A673 (cell line): ENCODE measurements at regions not wholly inside any gene's neighbourhood (a gene's known extent, or its start where the extent isn't known, plus 50 kb on each side); places are given as distances from the start of the nearest gene placed in this dataset.

Source experiments
- BruUV-seq: library from RNA; stranded (reverse); fragments of 400-500 nt; replicated peaks from 2 replicates; lab custom pipeline; 2021; lab: Mats Ljungman, UMichigan
- CTCF ChIA-PET: fragments of 300-600 bp; sonication (Branson Sonifier 250); formaldehyde crosslinking; loops from one replicate; lab custom pipeline; 2022; ENCODE audit warnings: antibody characterized with exemption; lab: Charles Lee
- POLR2A ChIA-PET: fragments of 300-600 bp; sonication (Branson Sonifier 250); formaldehyde crosslinking; loops from one replicate; lab custom pipeline; 2022; ENCODE audit warnings: antibody characterized with exemption; ENCODE audit not compliant: low non-redundant PET; lab: Charles Lee
- DNase-seq: peaks from one replicate; pipeline ENCODE4 v3.0.0-alpha.2; 2015; ENCODE audit warnings: low spot score
- H3K27ac ChIP-seq: fragments of 200-600 bp; sonication (generic); 2 replicates; pipeline ENCODE4 v1.5.1; 2016; ENCODE audit warnings: mixed run types, low read depth, mild to moderate bottlenecking, mixed read lengths, antibody characterized with exemption, low read length; ENCODE audit not compliant: poor library complexity, severe bottlenecking
- H3K27me3 ChIP-seq: fragments of 200-600 bp; sonication (generic); replicated peaks from 2 replicates; pipeline ENCODE4 v1.6.1; 2017; ENCODE audit warnings: mixed run types, low read depth, mild to moderate bottlenecking, mixed read lengths, antibody characterized with exemption, low read length; ENCODE audit not compliant: insufficient read depth, poor library complexity
- H3K36me3 ChIP-seq: fragments of 200-600 bp; sonication (generic); 2 replicates; pipeline ENCODE4 v1.6.1; 2016; ENCODE audit warnings: mixed run types, mild to moderate bottlenecking, mixed read lengths, antibody characterized with exemption, low read length; ENCODE audit not compliant: insufficient read depth, poor library complexity, severe bottlenecking
- H3K4me1 ChIP-seq: fragments of 200-600 bp; sonication (generic); 2 replicates; pipeline ENCODE4 v1.6.1; 2017; ENCODE audit warnings: mixed run types, mild to moderate bottlenecking, mixed read lengths, antibody characterized with exemption, low read length; ENCODE audit not compliant: insufficient read depth, poor library complexity, severe bottlenecking
- H3K4me3 ChIP-seq: fragments of 200-600 bp; sonication (generic); 2 replicates; pipeline ENCODE4 v1.5.1; 2016; ENCODE audit warnings: low read depth, mixed run types, mild to moderate bottlenecking, mixed read lengths, low read length; ENCODE audit not compliant: poor library complexity, severe bottlenecking
- H3K9me3 ChIP-seq: fragments of 200-600 bp; sonication (generic); 2 replicates; pipeline ENCODE4 v1.6.1; 2016; ENCODE audit warnings: mixed run types, low read depth, mild to moderate bottlenecking, mixed read lengths, antibody characterized with exemption, low read length; ENCODE audit not compliant: poor library complexity, severe bottlenecking
- CTCF ChIP-seq: fragments of 300-800, 200-600 bp; sonication (generic); conservative IDR thresholded peaks from 2 replicates; pipeline ENCODE4 v1.5.1; 2017; ENCODE audit warnings: low read depth, mild to moderate bottlenecking, antibody characterized with exemption, low read length, moderate library complexity, mixed read lengths
- EZH2 ChIP-seq: fragments of 200-600 bp; sonication (generic); IDR thresholded peaks from 2 replicates; pipeline ENCODE4 v1.6.1; 2017; ENCODE audit warnings: borderline replicate concordance, low read depth, mild to moderate bottlenecking, mixed read lengths, antibody characterized with exemption, low read length; ENCODE audit not compliant: poor library complexity, severe bottlenecking
- intact Hi-C: fragments of 100-400 bp; cut with micrococcal nuclease; formaldehyde crosslinking; loops from one replicate; pipeline ENCODE4 v1.10.0; 2022; ENCODE audit not compliant: unreplicated experiment

GRCh38 chr2:182521453-182522404 is 94.9 kb upstream of the PDE1A start:
- CTCF ChIA-PET = no interaction called here
- H3K27ac ChIP-seq = no peak overlapping the region
- TSS peak; percentile 83 for BruUV-seq

DNA sequence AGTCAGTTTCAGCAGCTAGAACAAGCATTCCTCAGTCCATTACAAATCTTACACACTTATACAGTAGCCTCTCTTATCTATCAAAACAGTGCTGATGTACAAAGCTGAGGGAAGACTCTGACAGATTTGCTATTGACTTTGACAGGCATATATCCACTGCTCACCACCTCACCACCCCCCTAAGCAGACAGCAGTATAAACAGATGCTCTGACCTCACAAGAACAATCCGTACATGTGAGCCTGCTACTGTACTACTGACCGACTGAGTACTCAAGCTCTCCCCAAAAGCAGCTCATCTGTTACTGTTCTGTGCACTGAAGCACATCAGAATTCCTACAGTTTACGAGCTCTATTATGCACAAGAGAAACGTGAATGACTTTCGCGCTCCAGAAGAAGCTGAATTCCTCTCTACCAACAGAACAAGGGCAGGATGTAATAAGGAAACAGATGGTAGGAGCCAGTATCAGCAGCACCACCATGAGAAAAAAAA is 95.6 kb upstream of the PDE1A start:
- Histone ChIP-seq H3K4me3 (peak overlapping the region; percentile 6), H3K4me1 (peaks cover 3% of the 10 kb centered on the region), H3K36me3 (no peaks in the 10 kb centered on the region), H3K9me3 (no peaks in the 10 kb centered on the region), H3K27me3 (no peaks in the 10 kb centered on the region), H3K27ac (no peak overlapping the region)
- peak; percentile 70 for DNase-seq
- intact Hi-C loops = no loop called here
- TF ChIP-seq CTCF = no peak
- TF ChIP-seq EZH2 = no peak
- ChIA-PET CTCF (no interaction called here), POLR2A (no interaction called here)
- no TSS peak for BruUV-seq

More at GRCh38 chr2:182521453-182522404, 94.9 kb upstream of the PDE1A start:
- Histone ChIP-seq H3K36me3 (no peaks in the 10 kb centered on the region), H3K4me3 (peak overlapping the region; percentile 6), H3K27me3 (no peaks in the 10 kb centered on the region), H3K9me3 (no peaks in the 10 kb centered on the region), H3K4me1 (peaks cover 3% of the 10 kb centered on the region)
- POLR2A ChIA-PET = no interaction called here
- no peak for DNase-seq
- TF ChIP-seq CTCF (no peak), EZH2 (no peak)
- intact Hi-C loops = no loop called here

GRCh38 chr2:182522972-182523473 is 96.2 kb upstream of the PDE1A start:
- no peaks in the 10 kb centered on the region for H3K36me3 ChIP-seq
- H3K27me3 ChIP-seq = no peaks in the 10 kb centered on the region
- H3K4me1 ChIP-seq = peaks cover 3% of the 10 kb centered on the region
- H3K27ac ChIP-seq = no peak overlapping the region
- TF ChIP-seq CTCF = no peak
- no peak for TF ChIP-seq EZH2
- ChIA-PET CTCF (no interaction called here), POLR2A (no interaction called here)
- no peak overlapping the region for H3K4me3 ChIP-seq
- H3K9me3 ChIP-seq = no peaks in the 10 kb centered on the region
- DNase-seq = no peak
- intact Hi-C loops = no loop called here
- no TSS peak for BruUV-seq
